IMR-90 (cell line): ENCODE measurements at regions not wholly inside any gene's neighbourhood (a gene's known extent, or its start where the extent isn't known, plus 50 kb on each side); places are given as distances from the start of the nearest gene placed in this dataset.

Experiments used
- ATAC-seq: fragments of 200-7000 bp; cut with Tn5 transposase; 2 replicates; pipeline ENCODE4 v1.9.1; 2020; ENCODE audit warnings: low read depth, mild to moderate bottlenecking, moderate library complexity
- BruUV-seq: library from RNA; stranded (reverse); fragments of 400-500 nt; replicated peaks from 2 replicates; lab custom pipeline; 2021; lab: Mats Ljungman, UMichigan
- CTCF ChIA-PET: fragments of 300-600 bp; formaldehyde crosslinking; extraction: SDS; loops from one replicate; lab custom pipeline; 2021; ENCODE audit warnings: antibody characterized with exemption; lab: Yijun Ruan, JAX
- POLR2A ChIA-PET: fragments of 300-600 bp; sonication (Branson Sonifier 250); formaldehyde crosslinking; loops from one replicate; lab custom pipeline; 2022; ENCODE audit warnings: antibody characterized with exemption; ENCODE audit not compliant: unreplicated experiment; lab: Charles Lee
- DNase-seq: peaks from one replicate; pipeline ENCODE4 v3.0.0; 2013
- H2AFZ ChIP-seq: replicated peaks from 2 replicates; pipeline ENCODE3; 2013; ENCODE audit warnings: low read length, mild to moderate bottlenecking; ENCODE audit not compliant: poor library complexity
- H2AK5ac ChIP-seq: 2 replicates; pipeline ENCODE4 v1.6.1; 2013; ENCODE audit warnings: low read depth, low read length, inconsistent platforms
- H2AK9ac ChIP-seq: replicated peaks from 2 replicates; pipeline ENCODE3; 2013; ENCODE audit warnings: mild to moderate bottlenecking, low read depth, low read length, moderate library complexity; ENCODE audit not compliant: poor library complexity
- H2BK120ac ChIP-seq: 2 replicates; pipeline ENCODE4 v1.6.1; 2013; ENCODE audit warnings: low read depth, low read length, inconsistent platforms
- H2BK15ac ChIP-seq: 3 replicates; pipeline ENCODE4 v1.6.1; 2013; ENCODE audit warnings: low read depth, low read length, inconsistent platforms
- H2BK20ac ChIP-seq: 2 replicates; pipeline ENCODE4 v1.6.1; 2013; ENCODE audit warnings: low read depth, mild to moderate bottlenecking, inconsistent platforms, low read length, moderate library complexity
- H2BK5ac ChIP-seq: 2 replicates; pipeline ENCODE4 v1.6.1; 2013; ENCODE audit warnings: mild to moderate bottlenecking, low read depth, low read length, inconsistent platforms; ENCODE audit not compliant: poor library complexity, severe bottlenecking
- H3K14ac ChIP-seq: replicated peaks from 2 replicates; pipeline ENCODE4 v1.6.1; 2013; ENCODE audit warnings: low read depth, low read length, inconsistent platforms
- H3K18ac ChIP-seq: 2 replicates; pipeline ENCODE4 v1.6.1; 2013; ENCODE audit warnings: low read depth, low read length, control low read depth
- H3K23ac ChIP-seq: 2 replicates; pipeline ENCODE4 v1.6.1; 2013; ENCODE audit warnings: low read depth, low read length, inconsistent platforms
- H3K27ac ChIP-seq: 2 replicates; pipeline ENCODE4 v1.5.1; 2013; ENCODE audit warnings: mild to moderate bottlenecking, control low read depth, low read length; ENCODE audit not compliant: insufficient read depth
- H3K27me3 ChIP-seq: 2 replicates; pipeline ENCODE4 v1.6.1; 2013; ENCODE audit warnings: low read length; ENCODE audit not compliant: control insufficient read depth, insufficient read depth
- H3K36me3 ChIP-seq: 2 replicates; pipeline ENCODE4 v1.6.1; 2013; ENCODE audit warnings: low read length, mixed read lengths; ENCODE audit not compliant: control insufficient read depth, insufficient read depth
- H3K4ac ChIP-seq: 2 replicates; pipeline ENCODE4 v1.6.1; 2013; ENCODE audit warnings: low read depth, low read length, inconsistent platforms
- H3K4me1 ChIP-seq: 2 replicates; pipeline ENCODE4 v1.6.1; 2013; ENCODE audit warnings: low read length, mixed read lengths; ENCODE audit not compliant: control insufficient read depth, insufficient read depth
- H3K4me2 ChIP-seq: 2 replicates; pipeline ENCODE4 v1.6.1; 2013; ENCODE audit warnings: low read depth, mild to moderate bottlenecking, control low read depth, low read length, moderate library complexity
- H3K4me3 ChIP-seq: 2 replicates; pipeline ENCODE4 v1.5.1; 2013; ENCODE audit warnings: low read depth, mild to moderate bottlenecking, control low read depth, low read length, moderate library complexity; ENCODE audit not compliant: insufficient read depth
- H3K56ac ChIP-seq: 2 replicates; pipeline ENCODE4 v1.6.1; 2013; ENCODE audit warnings: low read length, inconsistent platforms; ENCODE audit not compliant: insufficient read depth; ENCODE audit errors: extremely low read depth
- H3K79me1 ChIP-seq, 2 experiments: 2 replicates each; pipeline ENCODE4 v1.6.1; 2013; ENCODE audit warnings: low read length in 2 of 2, inconsistent platforms in 1 of 2, low read depth in 1 of 2
- H3K9ac ChIP-seq: 2 replicates; pipeline ENCODE4 v1.6.1; 2013; ENCODE audit warnings: low read depth, low read length, control low read depth
- H3K9me1 ChIP-seq: 2 replicates; pipeline ENCODE4 v1.6.1; 2013; ENCODE audit warnings: low read length, inconsistent platforms; ENCODE audit not compliant: insufficient read depth
- H3K9me3 ChIP-seq: 2 replicates; pipeline ENCODE4 v1.6.1; 2013; ENCODE audit warnings: low read length; ENCODE audit not compliant: control insufficient read depth, insufficient read depth
- H4K20me1 ChIP-seq: 2 replicates; pipeline ENCODE4 v1.6.1; 2013; ENCODE audit warnings: low read length, inconsistent platforms; ENCODE audit not compliant: insufficient read depth
- H4K5ac ChIP-seq: 2 replicates; pipeline ENCODE4 v1.6.1; 2013; ENCODE audit warnings: mild to moderate bottlenecking, low read depth, low read length, control low read depth
- H4K8ac ChIP-seq, 2 experiments: 2 replicates each; pipeline ENCODE4 v1.6.1; 2013; ENCODE audit warnings: low read depth in 2 of 2, low read length in 2 of 2, control low read depth in 1 of 2, inconsistent platforms in 1 of 2
- H4K91ac ChIP-seq: 2 replicates; pipeline ENCODE4 v1.6.1; 2013; ENCODE audit warnings: low read depth, low read length, inconsistent platforms; ENCODE audit not compliant: insufficient read depth
- BHLHE40 ChIP-seq: fragments of 150-350 bp; IDR thresholded peaks from 2 replicates; pipeline ENCODE4 v1.6.1; 2016; ENCODE audit warnings: mild to moderate bottlenecking, low read depth, low read length
- CHD1 ChIP-seq: IDR thresholded peaks from 2 replicates; pipeline ENCODE4 v1.6.1; 2012; ENCODE audit warnings: low read depth, low read length, improper control_type of control experiment
- FOS ChIP-seq: fragments of 150-350 bp; IDR thresholded peaks from 2 replicates; pipeline ENCODE4 v1.6.1; 2016; ENCODE audit warnings: low read depth, low read length
- MAFK ChIP-seq: IDR thresholded peaks from 2 replicates; pipeline ENCODE4 v1.6.1; 2012; ENCODE audit warnings: low read depth, low read length, improper control_type of control experiment
- MAZ ChIP-seq: IDR thresholded peaks from 2 replicates; pipeline ENCODE4 v1.6.1; 2012; ENCODE audit warnings: low read depth, mild to moderate bottlenecking, low read length, improper control_type of control experiment, moderate library complexity, borderline replicate concordance
- MXI1 ChIP-seq: IDR thresholded peaks from 2 replicates; pipeline ENCODE4 v1.6.1; 2012; ENCODE audit warnings: low read depth, mild to moderate bottlenecking, low read length, moderate library complexity, borderline replicate concordance
- NFE2L2 ChIP-seq: fragments of 150-350 bp; IDR thresholded peaks from 2 replicates; pipeline ENCODE4 v1.6.1; 2016; ENCODE audit warnings: low read depth, mild to moderate bottlenecking, low read length
- RAD21 ChIP-seq: IDR thresholded peaks from 2 replicates; pipeline ENCODE4 v1.6.1; 2012; ENCODE audit warnings: low read length, improper control_type of control experiment
- dilution Hi-C: fragments of 300-500 bp; cut with HindIII; formaldehyde crosslinking; loops from one replicate; pipeline ENCODE4 v1.14.3; 2018; ENCODE audit warnings: low sequenced_read_pairs; ENCODE audit not compliant: unreplicated experiment
- in situ Hi-C: fragments of 300-500 bp; cut with MboI; formaldehyde crosslinking; loops from 3 replicates; pipeline ENCODE4 v1.14.3; 2019; ENCODE audit warnings: low sequenced_read_pairs, inconsistent platforms, mixed read lengths
- intact Hi-C: fragments of 100-400 bp; cut with micrococcal nuclease; formaldehyde crosslinking; loops from 2 replicates; pipeline ENCODE4 v1.10.0; 2022
- TF ChIP-seq, protein P1 (sequence below): conservative IDR thresholded peaks from 2 replicates; pipeline ENCODE4 v1.5.1; 2012; ENCODE audit warnings: mild to moderate bottlenecking, low read depth, low read length, improper control_type of control experiment

DNA sequence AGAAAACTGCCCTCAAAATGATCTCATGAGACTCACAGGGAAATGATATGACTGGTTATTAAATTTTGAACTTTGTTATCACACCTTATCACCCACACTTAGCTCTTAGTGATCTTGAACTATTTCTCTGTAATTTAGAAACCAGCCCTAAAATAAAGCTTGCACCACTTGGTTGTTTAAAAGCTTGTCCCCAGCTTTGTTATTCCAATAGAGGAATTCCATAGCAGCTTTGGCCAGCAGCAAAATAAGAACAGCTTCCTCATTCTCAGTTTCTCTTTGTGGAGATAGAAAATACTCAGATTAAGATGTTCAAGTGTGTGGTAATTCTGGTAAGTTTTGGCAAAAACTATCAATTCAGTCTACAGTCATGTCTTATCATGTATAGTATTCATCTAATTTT, 54.4 kb upstream of the CCDC68 start:
- Histone ChIP-seq H2BK120ac (no peak overlapping the region), H2AK9ac (no peak overlapping the region), H4K5ac (no peak overlapping the region), H3K27ac (no peak overlapping the region), H3K4me2 (no peak overlapping the region), H3K4me3 (no peak overlapping the region), H3K4ac (no peak overlapping the region), H3K4me1 (0 out of 2 replicates have a peak, but pooled peaks cover 3% of the 10 kb centered on the region), H3K56ac (no peak overlapping the region), H2BK20ac (no peak overlapping the region), H3K27me3 (no peaks in the 10 kb centered on the region; the same call in 1 of the 2 replicates), H3K18ac (no peak overlapping the region), H3K36me3 (no peaks in the 10 kb centered on the region), H4K91ac (no peak overlapping the region), H4K20me1 (no peaks in the 10 kb centered on the region), H3K79me1 (no peaks in the 10 kb centered on the region), H2BK15ac (no peak overlapping the region), H3K9me1 (no peaks in the 10 kb centered on the region), H3K23ac (no peak overlapping the region), H3K9ac (no peak overlapping the region), H3K14ac (no peak overlapping the region), H2AFZ (no peak overlapping the region), H3K9me3 (no peaks in the 10 kb centered on the region), H2BK5ac (no peak overlapping the region), H2AK5ac (no peak overlapping the region), H4K8ac (no peak overlapping the region)
- CTCF ChIA-PET, result no interaction called here
- TF ChIP-seq BHLHE40 (no peak), FOS (no peak), CHD1 (no peak), MAFK (no peak), MAZ (no peak), RAD21 (no peak), MXI1 (no peak), NFE2L2 (no peak)
- TF ChIP-seq, protein P1, sequence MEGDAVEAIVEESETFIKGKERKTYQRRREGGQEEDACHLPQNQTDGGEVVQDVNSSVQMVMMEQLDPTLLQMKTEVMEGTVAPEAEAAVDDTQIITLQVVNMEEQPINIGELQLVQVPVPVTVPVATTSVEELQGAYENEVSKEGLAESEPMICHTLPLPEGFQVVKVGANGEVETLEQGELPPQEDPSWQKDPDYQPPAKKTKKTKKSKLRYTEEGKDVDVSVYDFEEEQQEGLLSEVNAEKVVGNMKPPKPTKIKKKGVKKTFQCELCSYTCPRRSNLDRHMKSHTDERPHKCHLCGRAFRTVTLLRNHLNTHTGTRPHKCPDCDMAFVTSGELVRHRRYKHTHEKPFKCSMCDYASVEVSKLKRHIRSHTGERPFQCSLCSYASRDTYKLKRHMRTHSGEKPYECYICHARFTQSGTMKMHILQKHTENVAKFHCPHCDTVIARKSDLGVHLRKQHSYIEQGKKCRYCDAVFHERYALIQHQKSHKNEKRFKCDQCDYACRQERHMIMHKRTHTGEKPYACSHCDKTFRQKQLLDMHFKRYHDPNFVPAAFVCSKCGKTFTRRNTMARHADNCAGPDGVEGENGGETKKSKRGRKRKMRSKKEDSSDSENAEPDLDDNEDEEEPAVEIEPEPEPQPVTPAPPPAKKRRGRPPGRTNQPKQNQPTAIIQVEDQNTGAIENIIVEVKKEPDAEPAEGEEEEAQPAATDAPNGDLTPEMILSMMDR, result no peak
- dilution Hi-C loops, result no loop called here
- ATAC-seq (no peak), DNase-seq (no peak)
- in situ Hi-C loops, result no loop called here
- POLR2A ChIA-PET, result no interaction called here
- intact Hi-C loops, result no loop called here
- no TSS peak for BruUV-seq
